ENCODE measurements at regions not wholly inside any gene's neighbourhood (a gene's known extent, or its start where the extent isn't known, plus 50 kb on each side); places are given as distances from the start of the nearest gene placed in this dataset.
"Not testable (repeated sequence)": the region's sequence is repeated elsewhere in the genome, so short reads cannot be mapped to it uniquely, and the experiment has no call there.

DNA sequence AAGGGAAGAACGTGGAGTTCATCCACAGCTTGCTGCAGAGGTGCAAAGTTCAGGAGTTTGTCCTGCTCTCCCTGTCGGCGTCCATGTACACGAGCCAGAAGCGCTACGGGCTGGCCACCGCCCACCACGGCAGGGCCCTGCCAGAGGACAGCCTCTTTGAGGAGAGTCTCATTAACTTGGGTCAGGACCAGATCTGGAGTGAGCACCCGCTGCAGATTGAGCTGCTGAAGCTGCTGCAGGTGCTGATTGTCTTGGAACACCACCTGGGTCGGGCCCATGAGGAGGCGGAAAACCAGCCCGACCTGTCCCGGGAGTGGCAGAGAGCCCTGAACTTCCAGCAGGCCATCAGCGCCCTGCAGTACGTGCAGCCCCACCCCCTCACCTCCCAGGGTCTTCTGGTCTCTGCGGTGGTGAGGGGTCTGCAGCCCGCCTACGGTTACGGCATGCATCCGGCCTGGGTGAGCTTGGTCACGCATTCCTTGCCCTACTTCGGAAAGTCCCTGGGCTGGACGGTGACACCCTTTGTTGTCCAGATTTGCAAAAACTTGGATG, 73.8 kb upstream of the MORC3 start:
- no peak for DNase-seq (ENCODE audit: low spot score)
- FAIRE-seq = no peak

DNA sequence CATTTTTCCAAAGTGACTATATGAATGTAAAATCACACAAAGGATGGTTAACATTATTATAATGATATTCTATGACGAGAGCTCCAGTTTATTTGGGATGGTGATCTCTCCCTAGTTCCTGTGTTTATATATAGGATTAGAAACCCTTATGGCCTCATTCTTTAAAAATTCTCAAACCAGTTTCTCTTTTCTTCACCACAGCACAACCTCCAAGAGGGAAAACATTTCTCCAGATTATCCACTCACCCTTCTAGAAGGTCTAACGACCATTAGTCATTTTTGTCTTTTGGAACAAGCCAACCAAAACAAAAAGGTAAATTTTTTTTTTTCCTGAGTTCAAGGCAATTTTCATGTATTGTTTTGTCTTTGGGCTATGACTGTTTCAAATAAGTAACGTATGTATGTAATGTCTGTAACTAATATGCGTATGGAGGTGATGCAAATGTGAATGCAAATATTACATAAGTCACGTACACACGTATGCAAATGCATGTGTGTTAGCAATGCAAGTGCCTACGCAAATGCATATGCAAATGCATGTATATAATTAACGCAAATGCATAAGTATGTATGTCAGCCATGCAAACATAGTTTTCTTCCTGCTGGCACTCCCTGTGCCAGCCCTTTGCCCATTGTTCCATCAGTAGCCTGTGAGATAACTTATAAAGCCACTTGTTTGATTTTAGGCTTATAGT, 72.5 kb upstream of the MORC3 start:
- no peak for DNase-seq (ENCODE audit: low spot score)
- no peak for FAIRE-seq

DNA sequence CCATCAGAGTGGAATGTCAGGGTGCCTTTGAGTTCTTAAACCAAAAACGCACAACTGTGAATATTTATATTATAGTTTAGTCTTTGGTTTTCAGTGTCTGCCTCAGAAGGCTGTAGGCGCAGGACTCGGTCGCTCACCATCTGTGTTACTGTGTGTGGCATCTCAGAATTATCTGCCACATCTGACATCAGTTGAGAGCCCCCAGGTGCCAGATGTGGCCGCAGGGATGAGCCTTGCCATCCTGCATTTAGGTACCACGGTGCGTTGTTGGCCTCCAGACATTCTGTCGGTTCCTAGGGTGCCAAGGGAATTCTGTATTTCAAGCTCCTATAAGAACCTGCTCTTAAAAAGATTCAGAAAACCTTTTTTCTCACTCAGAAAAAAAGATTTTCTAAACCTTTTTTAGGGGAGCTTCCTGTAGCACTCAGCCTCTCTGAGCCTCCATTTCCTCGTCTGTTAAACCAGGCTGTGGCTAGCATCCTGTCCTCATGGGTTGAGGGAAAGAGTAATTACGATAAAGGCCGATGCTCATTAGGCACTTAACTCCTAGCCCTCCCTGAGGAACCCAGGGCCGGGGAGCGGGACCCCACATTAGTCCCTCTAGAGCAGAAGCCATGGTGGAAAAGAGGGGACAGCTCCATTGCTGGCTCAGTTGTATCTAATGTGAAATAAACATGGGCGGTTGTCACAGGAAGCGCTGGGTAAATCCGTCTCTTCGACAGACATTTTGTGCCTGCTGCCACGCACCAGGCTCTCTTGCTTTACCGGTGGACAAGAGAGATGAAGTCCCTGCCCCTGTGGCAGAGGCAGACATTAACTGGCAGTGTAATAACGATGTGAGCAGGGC, 70.2 kb upstream of the MORC3 start:
- FAIRE-seq (no peak), DNase-seq (ENCODE audit: low spot score) (no peak)

DNA sequence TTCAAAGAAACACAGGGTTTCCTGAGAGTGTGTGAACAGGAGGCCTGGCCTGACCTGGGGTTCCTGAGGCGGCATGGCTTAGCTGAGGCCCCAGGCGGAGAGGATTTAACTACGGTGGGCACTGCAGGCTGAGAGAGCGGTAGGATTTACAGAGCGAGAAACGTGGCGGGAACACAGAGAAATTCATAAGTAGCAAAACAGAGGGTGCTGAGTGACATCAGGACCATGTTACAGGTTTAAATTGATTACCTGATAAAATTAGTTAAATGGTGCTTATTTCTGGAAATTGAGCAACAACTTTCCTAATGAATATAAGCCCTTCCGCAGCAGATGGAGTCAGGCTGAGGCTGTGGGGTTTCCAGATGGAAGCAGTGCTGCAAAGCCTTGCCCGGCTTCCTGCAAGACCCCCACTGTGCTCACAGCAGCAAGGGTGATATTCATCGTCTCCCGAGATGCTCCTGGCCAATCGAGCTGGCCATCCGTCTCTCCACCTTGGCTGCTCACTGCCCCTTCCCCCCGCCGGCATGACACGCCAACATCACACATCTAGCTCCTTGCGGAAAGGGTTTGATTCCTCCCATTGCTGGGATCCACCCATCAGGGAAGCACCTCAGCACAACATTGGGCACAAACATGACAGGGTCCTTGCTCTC, 69.4 kb upstream of the MORC3 start:
- FAIRE-seq (no peak), DNase-seq (ENCODE audit: low spot score) (no peak)

DNA sequence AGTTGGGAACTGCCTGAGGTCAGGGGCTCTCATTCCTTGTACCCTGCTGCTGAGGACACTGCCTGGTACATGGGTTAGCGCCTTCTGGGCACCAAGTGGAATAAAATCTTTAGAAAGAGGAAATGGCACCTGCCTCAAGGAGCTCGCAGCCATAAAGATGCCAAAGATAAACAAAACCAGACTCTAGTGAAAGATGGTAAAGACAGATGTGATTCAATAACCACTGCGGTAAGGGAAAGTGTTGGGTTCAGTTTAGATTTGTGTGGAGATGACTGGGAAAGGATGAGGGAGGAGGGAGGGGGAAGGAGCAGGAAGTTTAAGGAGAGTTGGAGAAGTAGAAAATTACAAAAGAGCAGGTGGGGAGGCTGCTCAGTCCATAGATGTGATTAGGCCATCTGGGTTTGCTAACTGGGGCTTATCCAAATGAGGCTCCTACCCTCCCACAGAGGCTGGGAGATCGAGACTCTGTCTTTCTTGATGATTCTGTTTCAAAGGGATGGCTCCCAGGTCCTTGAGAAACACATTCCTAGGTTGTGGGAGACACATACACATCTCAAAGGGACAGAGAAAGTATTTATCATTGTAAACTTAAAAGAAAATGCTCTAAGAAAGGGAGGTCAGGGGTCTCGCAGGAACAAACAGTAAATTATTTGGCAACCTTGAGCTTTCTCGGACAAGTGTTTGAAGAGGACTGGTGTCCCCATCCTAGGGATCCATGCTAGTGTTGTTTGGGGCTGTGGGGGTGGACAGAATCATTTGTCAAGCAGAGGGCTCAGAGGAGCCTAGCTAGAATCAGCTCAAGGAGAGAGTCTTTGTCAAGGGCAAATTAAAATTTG, 65.7 kb upstream of the MORC3 start:
- DNase-seq (ENCODE audit: low spot score) (no peak), FAIRE-seq (no peak)

DNA sequence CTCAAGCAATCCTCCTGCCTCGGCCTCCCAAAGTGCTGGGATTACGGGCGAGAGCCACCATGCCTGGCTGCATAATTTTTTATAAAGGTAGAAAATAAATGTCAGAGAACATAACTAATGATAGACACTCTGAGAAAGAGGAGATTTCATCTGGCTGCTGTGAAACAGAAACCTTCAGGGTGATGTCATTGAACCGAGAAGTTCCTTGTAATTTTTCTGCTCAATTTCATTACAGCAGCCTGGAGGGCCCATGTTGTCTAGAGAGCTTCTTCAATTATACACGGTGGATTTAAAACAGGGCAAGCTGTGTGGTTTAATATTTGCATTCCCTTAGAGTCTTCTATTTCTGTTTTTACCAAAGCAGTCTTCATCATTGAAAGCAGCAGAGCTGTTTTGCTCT, 64.3 kb upstream of the MORC3 start:
- no peak for DNase-seq (ENCODE audit: low spot score)
- no peak for FAIRE-seq

DNA sequence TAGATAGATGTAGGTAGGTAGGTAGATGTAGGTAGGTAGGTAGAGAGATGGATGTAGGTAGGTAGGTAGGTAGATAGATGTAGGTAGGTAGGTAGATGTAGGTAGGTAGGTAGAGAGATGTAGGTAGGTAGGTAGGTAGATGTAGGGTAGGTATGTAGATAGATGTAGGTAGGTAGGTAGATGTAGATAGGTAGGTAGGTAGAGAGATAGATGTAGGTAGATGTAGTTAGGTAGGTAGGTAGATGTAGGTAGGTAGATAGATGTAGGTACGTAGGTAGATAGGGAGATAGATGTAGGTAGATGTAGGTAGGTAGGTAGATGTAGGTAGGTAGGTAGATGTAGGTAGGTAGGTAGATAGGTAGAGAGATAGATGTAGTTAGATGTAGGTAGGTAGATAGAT, 62.3 kb upstream of the MORC3 start:
- no peak for FAIRE-seq
- no peak for DNase-seq (ENCODE audit: low spot score)

DNA sequence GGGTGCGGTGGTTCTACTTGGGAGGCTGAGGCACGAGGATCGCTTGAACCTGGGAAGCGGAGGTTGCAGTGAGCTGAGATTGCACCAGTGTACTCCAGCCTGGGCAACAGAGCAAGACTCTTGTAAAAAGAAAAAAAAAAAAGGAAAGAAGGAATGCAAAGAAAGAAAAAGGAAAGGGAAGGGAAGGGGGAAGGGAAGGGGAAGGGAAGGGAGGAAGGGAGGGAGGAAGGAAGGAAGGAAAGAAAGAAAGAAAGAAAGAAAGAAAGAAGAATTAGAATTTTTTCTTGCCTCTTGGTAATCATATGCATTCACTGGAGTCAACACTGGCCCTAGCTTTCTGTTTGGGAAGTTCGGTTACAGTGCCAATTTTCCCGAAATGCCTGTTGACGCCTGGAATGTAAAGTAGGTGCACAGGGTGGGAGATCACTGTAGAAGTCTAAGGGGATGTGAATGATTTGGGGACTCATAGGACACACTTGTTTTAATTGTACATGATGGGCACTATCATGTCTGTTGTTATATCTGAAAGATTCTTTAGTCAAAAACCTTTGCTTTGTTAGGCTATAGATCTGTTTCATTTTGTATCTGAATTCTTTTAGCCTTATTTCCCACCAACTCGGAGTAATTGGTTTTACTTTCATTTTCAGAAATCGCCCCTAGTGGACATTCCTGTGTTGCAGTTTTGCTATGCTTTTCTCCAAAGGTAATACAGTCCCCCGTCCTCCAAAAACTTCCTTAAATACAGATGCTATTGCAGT, 59.8 kb upstream of the MORC3 start:
- DNase-seq (ENCODE audit: low spot score) (peak; percentile 49), FAIRE-seq (peak; percentile 73)

DNA sequence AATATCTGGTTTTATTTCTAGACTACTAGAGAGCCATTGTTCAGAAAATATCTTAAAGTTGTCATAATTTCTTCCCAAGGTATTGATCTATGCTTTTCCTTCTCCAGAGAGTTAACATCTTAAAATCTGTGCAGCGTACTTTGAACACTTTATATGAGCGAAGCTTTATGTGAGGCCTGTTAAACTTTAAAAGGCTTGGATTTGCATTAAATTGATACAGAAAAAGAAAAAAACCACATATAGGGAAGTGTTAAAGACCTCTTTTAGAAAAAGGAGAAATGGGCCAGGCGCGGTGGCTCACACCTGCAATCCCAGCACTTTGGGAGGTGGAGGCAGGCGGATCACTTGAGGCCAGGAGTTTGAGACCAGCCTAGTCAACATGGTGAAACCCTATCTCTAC, 59.2 kb upstream of the MORC3 start:
- DNase-seq (ENCODE audit: low spot score) (no peak), FAIRE-seq (no peak)

DNA sequence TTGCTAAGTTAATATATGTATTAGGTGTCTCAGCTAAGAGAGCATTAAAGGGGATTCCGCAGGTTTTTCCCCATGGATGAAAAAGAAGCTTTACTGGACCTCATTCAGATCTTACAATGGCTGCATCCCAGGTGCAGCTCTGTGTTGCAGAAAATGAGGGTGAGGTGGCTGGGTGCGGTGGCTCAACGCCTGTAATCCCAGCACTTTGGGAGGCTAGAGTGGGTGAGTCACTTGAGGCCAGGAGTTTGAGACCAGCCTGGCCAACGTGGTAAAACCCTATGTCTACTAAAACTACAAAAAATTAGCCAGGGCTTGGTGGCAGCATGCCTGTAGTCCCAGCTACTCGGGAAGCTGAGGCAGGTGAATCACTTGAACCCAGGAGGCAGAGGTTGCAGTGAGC, 58.5 kb upstream of the MORC3 start:
- no peak for FAIRE-seq
- DNase-seq (ENCODE audit: low spot score) = no peak

DNA sequence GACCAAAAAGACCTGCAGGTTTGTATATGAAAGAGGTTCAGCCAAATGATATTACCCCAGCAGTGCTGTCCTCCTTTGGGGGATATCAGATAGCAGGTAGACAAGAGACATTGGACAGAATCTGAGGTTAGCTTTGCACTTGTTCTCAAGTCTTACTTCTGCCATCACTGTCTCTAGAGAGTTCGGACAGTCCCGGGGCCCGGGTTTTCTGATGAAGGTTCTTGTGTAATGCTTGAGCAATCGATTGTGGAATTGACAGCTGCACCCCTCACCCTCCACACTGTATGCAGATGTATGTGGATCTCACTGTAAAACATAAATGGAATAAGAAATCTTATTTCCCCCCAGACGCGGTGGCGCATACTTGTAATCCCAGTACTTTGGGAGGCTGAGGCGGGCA, 56.2 kb upstream of the MORC3 start:
- no peak for DNase-seq (ENCODE audit: low spot score)
- FAIRE-seq = no peak

DNA sequence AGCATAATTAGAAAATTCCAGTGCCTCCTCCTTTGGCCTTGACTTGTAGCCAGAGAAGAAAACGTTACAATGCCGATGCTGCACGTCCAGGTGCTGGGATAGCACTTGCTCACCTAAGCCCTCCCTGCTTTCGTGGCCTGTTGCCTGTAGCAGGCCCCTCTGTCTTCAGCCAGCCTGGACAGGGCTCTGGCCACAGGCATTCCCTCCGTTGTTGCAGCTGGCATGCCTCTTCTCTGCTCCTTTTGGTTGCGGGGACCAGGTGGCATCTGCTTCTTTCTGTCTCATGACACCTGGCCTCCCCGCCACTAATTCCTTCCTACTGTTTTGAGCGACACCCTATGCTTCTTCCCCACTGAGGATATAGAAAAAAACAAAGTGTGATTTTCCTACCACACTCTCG, 54.6 kb upstream of the MORC3 start:
- DNase-seq (ENCODE audit: low spot score) (no peak), FAIRE-seq (no peak)

DNA sequence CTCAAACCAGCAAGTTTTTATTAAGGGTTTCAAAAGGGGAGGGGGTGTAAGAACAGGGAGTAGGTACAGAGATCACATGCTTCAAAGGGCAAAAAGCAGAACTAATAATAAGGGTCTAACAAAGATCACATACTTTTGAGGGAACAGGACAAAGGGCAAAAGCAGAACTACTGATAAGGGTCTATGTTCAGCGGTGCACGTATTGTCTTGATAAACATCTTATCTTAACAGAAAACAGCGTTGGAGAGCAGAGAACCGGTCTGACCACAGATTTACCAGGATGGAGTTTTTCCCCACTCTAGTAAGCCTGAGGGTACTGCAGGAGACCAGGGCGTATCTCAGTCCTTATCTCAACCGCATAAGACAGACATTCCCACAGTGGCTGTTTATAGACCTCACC, 52.2 kb upstream of the MORC3 start:
- not testable (repeated sequence) for DNase-seq (ENCODE audit: low spot score); FAIRE-seq

DNA sequence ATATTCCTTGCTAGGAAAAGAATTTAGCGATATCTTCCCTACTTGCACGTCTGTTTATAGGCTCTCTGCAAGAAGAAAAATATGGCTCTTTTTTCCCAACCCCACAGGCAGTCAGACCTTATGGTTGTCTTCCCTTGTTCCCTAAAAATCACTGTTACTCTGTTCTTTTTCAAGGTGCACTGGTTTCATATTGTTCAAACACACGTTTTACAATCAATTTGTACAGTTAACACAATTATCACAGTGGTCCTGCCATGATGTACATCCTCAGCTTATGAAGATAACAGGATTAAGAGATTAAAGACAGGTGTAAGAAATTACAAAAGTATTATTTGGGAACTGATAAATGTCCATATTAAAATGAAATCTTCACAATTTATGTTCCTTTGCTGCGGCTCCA, 51.7 kb upstream of the MORC3 start:
- FAIRE-seq; DNase-seq (ENCODE audit: low spot score): not testable (repeated sequence)

Data from RCC 7860 (cell line).